ENCODE measurements at regions not wholly inside any gene's neighbourhood (a gene's known extent, or its start where the extent isn't known, plus 50 kb on each side); places are given as distances from the start of the nearest gene placed in this dataset.
"Not testable (repeated sequence)": the region's sequence is repeated elsewhere in the genome, so short reads cannot be mapped to it uniquely, and the experiment has no call there.

- TF ChIP-seq POLR2A, CTCF (IDR thresholded peaks at IDR 0.05): not testable (repeated sequence)
These were observed 125.4 kb upstream of the NBPF19 start for GRCh38 chr1:149349448-149349847.

Data from Peyer's patch (tissue), 4 donors.